ENCODE measurements at regions not wholly inside any gene's neighbourhood (a gene's known extent, or its start where the extent isn't known, plus 50 kb on each side); places are given as distances from the start of the nearest gene placed in this dataset.

DNA sequence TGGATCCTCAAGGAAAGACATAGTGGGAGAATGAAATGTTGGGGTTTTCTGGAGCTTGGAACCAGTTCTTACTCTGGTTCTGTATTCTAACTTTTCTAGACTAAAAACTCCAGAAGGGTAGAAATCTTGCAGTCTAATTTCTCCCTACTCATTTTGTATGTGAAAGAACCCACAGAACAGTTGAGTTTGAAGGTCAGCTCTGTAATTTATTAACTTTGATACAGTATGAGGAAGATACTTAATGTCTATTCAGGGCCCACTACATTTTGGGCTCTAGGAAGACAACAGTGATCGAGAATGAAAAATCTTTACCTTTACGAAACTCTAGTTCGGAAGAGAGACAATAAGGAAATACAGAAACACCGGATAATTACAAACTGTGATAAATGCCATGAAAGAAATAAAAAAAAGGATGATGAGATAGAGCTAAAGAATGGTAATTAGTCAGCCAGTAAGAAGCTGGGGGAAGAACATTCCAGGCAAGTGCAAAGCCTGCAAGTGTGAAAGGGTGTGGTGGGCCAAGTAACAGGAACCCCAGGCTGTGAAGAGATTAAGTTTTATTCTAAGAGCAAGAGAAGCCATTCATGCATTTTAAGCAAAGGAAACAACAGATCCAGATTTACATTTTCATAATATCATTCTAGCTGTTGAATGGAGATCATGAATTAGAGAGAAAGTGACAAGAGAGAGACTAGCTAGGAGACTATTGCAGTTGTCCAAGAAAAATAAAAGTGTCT lies 159.9 kb upstream of the HMCN1 start:
- DNase-seq = no peak

GRCh38 chr1:185573677-185574076 lies 160.5 kb upstream of the HMCN1 start:
- DNase-seq = no peak

GRCh38 chr1:185573162-185573561 lies 161.0 kb upstream of the HMCN1 start:
- DNase-seq = no peak

DNA sequence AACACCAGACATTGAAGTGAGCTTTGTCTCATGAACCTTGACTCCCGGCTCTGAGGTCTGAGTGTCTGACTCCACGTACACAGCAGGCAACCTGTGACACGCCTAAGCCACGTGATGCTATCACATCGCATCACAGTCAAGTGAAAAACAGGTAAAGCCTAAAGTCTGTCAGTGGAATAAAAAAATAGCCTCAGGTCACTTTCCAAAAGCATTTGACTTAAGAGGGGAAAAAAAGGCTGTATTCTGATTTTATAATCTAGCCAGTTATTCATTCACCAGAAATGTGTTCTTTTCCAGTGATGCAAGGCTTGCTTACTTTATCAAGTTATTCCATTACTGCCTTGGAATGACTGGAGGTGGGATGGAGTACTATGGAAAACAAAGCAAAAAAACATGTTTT lies 163.2 kb upstream of the HMCN1 start:
- DNase-seq = no peak

- no peak for DNase-seq
Measured at GRCh38 chr1:185568155-185569123, 165.8 kb upstream of the HMCN1 start.

GRCh38 chr1:185567440-185567839 lies 166.8 kb upstream of the HMCN1 start:
- DNase-seq = no peak

GRCh38 chr1:185566995-185567394 lies 167.2 kb upstream of the HMCN1 start:
- DNase-seq = peak; percentile 83

- DNase-seq = peak; percentile 99
Measured at GRCh38 chr1:185565302-185565701, 168.9 kb upstream of the HMCN1 start.

- DNase-seq = no peak
Measured at GRCh38 chr1:185564816-185565215, 169.4 kb upstream of the HMCN1 start.

GRCh38 chr1:185562461-185563359 lies 171.5 kb upstream of the HMCN1 start:
- no peak for DNase-seq

DNA sequence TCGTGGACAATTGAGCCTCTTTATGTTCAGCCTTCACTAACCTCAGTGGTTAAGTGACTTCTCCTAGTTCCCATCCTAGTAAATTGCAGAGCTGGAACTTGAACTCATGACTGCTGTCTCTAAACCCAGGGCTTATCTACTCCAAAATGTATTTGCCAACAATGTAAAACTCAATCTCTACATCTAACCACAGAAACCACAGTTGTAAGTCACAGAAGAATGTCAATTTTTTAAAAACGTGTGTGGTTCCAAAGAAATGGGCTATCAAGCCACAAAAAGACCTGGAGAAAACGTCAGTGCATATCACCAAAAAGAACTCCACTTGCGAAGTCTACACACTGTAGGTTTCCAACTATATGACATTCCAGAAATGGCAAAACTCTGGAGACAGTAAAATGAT lies 172.6 kb upstream of the HMCN1 start:
- DNase-seq = peak; percentile 92

DNA sequence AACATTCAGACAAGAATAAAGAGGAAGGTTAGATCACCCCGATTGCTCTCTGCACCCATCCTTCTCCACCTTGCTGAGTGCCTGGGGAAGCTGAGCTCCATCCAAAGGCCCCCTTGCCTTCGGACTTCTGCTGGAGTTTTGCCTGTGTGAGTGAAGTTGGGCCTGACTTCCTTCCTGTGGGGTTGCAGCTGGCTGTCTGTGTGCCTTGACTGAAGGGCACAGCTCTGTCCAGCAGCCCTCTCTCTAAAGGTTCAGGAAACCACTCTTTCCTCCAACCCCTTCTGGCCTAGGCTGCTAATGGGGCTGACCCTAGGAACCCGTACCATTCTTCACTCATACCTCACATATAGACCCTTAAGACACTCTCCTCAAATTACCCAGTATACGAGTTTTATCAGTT lies 173.4 kb upstream of the HMCN1 start:
- DNase-seq = no peak

GRCh38 chr1:185559684-185560331 lies 174.4 kb upstream of the HMCN1 start:
- DNase-seq = peak; percentile 74

GRCh38 chr1:185559151-185559550 lies 175.0 kb upstream of the HMCN1 start:
- no peak for DNase-seq

DNA sequence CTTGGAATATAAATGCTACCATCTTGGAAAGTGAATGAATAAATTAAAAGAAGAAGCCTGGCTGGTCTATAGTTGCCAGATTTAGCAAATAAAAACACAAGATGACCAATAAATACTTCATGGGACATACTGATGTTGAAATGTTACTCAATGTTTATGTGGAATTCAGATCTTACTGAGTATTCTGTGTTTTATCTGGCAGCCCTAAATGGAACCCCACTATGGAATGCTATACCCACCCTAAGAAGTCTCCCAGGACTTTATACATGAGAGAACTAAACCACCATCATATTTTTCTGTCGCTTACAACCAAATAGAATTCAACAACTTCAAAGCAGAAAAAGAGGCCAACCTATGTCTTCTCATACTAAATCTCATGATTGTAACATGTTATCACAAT lies 177.6 kb upstream of the HMCN1 start:
- DNase-seq = peak; percentile 82

DNA sequence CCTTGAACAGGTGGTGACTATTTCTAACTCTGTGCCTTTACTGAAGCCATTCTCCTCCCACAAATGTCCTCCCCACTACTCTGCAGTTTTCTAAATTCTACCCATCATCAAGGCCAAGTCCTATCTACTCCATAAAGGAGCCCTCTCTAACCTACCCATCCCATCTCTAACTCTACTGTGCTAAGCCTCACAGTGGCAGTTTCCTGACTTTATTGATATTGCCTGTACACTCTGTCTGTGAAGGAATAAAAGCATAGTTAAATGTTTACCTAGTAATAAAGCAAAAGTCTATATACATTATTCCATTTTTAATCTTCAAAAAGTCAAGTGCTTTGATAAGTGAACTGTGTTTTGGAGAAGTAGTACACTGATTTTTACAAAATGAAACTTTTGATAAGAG lies 178.4 kb upstream of the HMCN1 start:
- no peak for DNase-seq

DNA sequence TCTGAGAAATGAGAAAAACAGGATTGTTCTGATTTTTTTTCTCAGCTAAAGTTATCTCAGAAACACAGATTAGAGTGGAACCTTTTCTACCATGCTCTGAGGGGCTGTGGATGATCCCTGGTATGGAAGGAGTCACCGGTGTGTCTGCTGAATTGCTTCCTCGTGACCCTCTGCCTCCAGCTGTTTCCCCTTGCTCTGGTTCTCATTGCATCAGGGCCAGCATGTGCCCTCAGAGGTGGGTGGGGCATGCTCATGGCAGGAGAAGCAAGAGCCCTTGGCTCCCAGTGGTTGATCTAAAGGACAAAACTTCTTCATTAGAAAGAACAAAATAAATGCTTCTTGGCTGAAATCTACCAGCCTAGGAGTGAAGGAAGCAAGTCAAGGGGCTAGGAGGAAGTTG lies 183.2 kb upstream of the HMCN1 start:
- no peak for DNase-seq

DNA sequence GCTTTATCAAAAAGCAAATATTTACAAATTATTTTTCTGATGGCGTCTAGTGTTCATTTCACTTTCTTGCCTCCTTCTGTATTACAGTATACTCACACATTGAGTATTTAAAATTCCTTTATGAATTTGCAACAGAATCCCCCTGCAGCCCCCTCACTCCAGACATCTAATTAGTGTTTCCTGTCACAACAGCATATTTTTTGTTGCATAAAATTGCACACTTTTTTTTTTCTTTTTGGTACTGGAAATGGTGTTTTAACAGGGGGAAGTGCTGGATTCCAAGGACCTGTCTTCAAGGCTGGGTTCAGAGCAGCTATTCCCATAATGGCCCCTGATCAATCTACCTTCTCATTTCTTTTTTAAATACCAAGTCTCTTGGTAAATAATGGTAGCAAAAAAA lies 184.3 kb upstream of the HMCN1 start:
- DNase-seq = no peak

DNA sequence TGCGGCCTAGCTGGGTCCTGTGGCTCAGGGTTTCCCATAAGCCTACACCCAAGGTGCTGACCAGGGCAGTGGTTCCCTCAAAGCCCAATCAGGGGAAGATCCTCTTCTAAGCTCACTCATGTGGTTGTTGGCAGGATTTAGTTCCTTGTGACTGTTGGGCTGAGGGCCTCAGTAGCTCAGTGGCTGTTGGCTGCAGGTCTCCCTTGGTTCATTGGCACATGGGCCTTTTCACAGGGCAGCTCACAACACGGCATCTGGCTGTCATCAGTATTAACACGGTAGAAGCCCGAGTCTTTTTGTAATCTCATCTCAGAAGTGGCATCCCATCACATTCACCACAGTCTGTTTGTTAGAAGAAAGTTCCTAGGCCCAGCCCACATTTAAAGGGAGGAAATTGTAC lies 188.2 kb upstream of the HMCN1 start:
- no peak for DNase-seq

GRCh38 chr1:185541871-185542301 lies 192.3 kb upstream of the HMCN1 start:
- peak; percentile 93 for DNase-seq

GRCh38 chr1:185540295-185540694 lies 193.9 kb upstream of the HMCN1 start:
- DNase-seq = no peak

DNA sequence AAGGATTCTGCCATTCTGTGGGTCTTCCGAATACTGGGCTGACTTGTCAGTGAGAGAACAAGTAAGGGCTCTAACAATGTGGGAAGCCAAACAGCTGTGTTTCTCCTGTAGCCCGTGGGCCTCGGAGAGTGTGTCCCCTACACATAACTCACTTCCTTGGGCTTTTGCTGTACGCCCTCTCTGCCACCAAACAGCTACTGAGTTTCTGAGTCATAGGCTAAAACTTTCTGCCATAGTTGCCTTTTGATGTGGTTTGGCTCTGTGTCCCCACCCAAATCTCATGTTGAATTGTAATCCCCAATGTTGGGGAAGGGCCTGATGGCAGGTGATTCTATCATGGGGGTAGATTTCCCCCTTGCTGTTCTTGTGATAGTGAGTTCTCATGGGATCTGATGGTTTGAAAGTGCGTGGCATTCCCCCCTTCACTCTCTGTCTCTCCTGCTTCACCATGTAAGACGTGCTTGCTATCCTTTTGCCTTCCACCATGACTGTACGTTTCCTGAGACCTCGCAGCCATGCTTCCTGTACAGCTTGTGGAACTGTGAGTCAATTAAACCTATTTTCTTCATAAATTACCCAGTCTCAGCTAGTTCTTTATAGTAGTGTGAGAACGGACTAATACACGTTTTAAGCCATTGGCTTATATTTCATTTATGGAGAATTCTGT lies 194.8 kb upstream of the HMCN1 start:
- peak; percentile 29 for DNase-seq

Measured in fibroblast of upper back skin (primary cell).